Liver (tissue), 8 donors: ENCODE measurements at regions not wholly inside any gene's neighbourhood (a gene's known extent, or its start where the extent isn't known, plus 50 kb on each side); places are given as distances from the start of the nearest gene placed in this dataset.

Experiments used
- DNase-seq: peaks from one replicate; pipeline ENCODE4 v3.0.0-alpha.2; 2017; ENCODE audit warnings: low spot score
- H3K27ac ChIP-seq, 2 donors: one replicate each; pipeline ENCODE4 v1.7.0; 2013; ENCODE audit warnings: inconsistent platforms in 2 of 2, low read length in 2 of 2, control low read depth in 1 of 2, low read depth in 1 of 2, mild to moderate bottlenecking in 1 of 2
- H3K27me3 ChIP-seq, 4 donors: one replicate each; pipeline versions ENCODE4 v1.6.1 to v1.7.0; 2013; ENCODE audit warnings: low read length in 3 of 4, inconsistent platforms in 1 of 4, mild to moderate bottlenecking in 1 of 4, moderate library complexity in 1 of 4; ENCODE audit not compliant: control insufficient read depth in 4 of 4, insufficient read depth in 4 of 4
- H3K36me3 ChIP-seq, 4 donors: one replicate each; pipeline versions ENCODE4 v1.6.1 to v1.7.0; 2013; ENCODE audit warnings: low read length in 3 of 4, mild to moderate bottlenecking in 3 of 4, low read depth in 1 of 4, moderate library complexity in 1 of 4; ENCODE audit not compliant: control insufficient read depth in 4 of 4, insufficient read depth in 3 of 4
- H3K4me1 ChIP-seq, 4 donors: one replicate each; pipeline versions ENCODE4 v1.6.1 to v1.7.0; 2013; ENCODE audit warnings: low read length in 3 of 4, mild to moderate bottlenecking in 3 of 4, moderate library complexity in 1 of 4; ENCODE audit not compliant: control insufficient read depth in 4 of 4, insufficient read depth in 4 of 4
- H3K4me3 ChIP-seq, 3 donors: one replicate each; pipeline versions ENCODE4 v1.6.1 to v1.7.0; 2013; ENCODE audit warnings: low read length in 3 of 3, control low read depth in 1 of 3, low read depth in 1 of 3, mild to moderate bottlenecking in 1 of 3
- H3K9ac ChIP-seq, 2 donors: one replicate each; pipeline ENCODE4 v1.7.0; 2013; ENCODE audit warnings: low read length in 2 of 2, mild to moderate bottlenecking in 2 of 2, moderate library complexity in 2 of 2, control low read depth in 1 of 2, low read depth in 1 of 2
- H3K9me3 ChIP-seq, 4 donors: one replicate each; pipeline versions ENCODE4 v1.6.1 to v1.7.0; 2013; ENCODE audit warnings: low read length in 3 of 4; ENCODE audit not compliant: control insufficient read depth in 4 of 4
- EGR1 ChIP-seq, 2 donors: IDR thresholded peaks; 2 replicates each; pipeline ENCODE4 v1.6.1; 2016 to 2018; ENCODE audit warnings: antibody characterized with exemption in 2 of 2, low read depth in 2 of 2
- FOXA1 ChIP-seq: IDR thresholded peaks from 2 replicates; pipeline ENCODE4 v1.6.1; 2016; ENCODE audit warnings: antibody characterized with exemption
- FOXA2 ChIP-seq: IDR thresholded peaks from 2 replicates; pipeline ENCODE4 v1.6.1; 2016; ENCODE audit warnings: antibody characterized with exemption
- GABPA ChIP-seq, 2 donors: IDR thresholded peaks in 1 of 2; conservative IDR thresholded peaks in 1 of 2; 2 replicates each; pipeline ENCODE4 v1.6.1; 2016; ENCODE audit warnings: antibody characterized with exemption in 2 of 2, mild to moderate bottlenecking in 1 of 2, moderate library complexity in 1 of 2
- HNF4A ChIP-seq, 2 donors: conservative IDR thresholded peaks; 2 replicates each; pipeline ENCODE4 v1.6.1; 2016; ENCODE audit warnings: antibody characterized with exemption in 2 of 2, mild to moderate bottlenecking in 2 of 2
- HNF4G ChIP-seq: IDR thresholded peaks from 2 replicates; pipeline ENCODE4 v1.6.1; 2016; ENCODE audit warnings: antibody characterized with exemption
- JUND ChIP-seq, 2 donors: IDR thresholded peaks; 2 replicates each; pipeline ENCODE4 v1.6.1; 2016; ENCODE audit warnings: antibody characterized with exemption in 2 of 2
- NR2F2 ChIP-seq: IDR thresholded peaks from 2 replicates; pipeline ENCODE4 v1.6.1; 2016; ENCODE audit warnings: antibody characterized with exemption
- RAD21 ChIP-seq, 2 donors: IDR thresholded peaks; 2 replicates each; pipeline ENCODE4 v1.6.1; 2016; ENCODE audit warnings: antibody characterized with exemption in 2 of 2, mild to moderate bottlenecking in 2 of 2
- RXRA ChIP-seq, 2 donors: IDR thresholded peaks; 2 replicates each; pipeline ENCODE4 v1.6.1; 2017 to 2018; ENCODE audit warnings: antibody characterized with exemption in 2 of 2, mild to moderate bottlenecking in 1 of 2
- SP1 ChIP-seq: IDR thresholded peaks from 2 replicates; pipeline ENCODE4 v1.6.1; 2018; ENCODE audit warnings: antibody characterized with exemption, mild to moderate bottlenecking
- TAF1 ChIP-seq: conservative IDR thresholded peaks from 2 replicates; pipeline ENCODE4 v1.6.1; 2016; ENCODE audit warnings: antibody characterized with exemption, mild to moderate bottlenecking
- YY1 ChIP-seq: IDR thresholded peaks from 2 replicates; pipeline ENCODE4 v1.6.1; 2016; ENCODE audit warnings: antibody characterized with exemption, mild to moderate bottlenecking
- WGBS: extraction: QIAGEN DNeasy Blood & Tissue Kit; methylation state at CpG from one replicate; pipeline ENCODE4 v1.1.7; 2013; 5-methylcytosine and 5-hydroxymethylcytosine counted together
- TF ChIP-seq, protein P1 (sequence below): IDR thresholded peaks from 2 replicates; pipeline ENCODE4 v1.6.1; 2016; ENCODE audit warnings: antibody characterized with exemption
- TF ChIP-seq, protein P2 (sequence below): IDR thresholded peaks from 2 replicates; pipeline ENCODE4 v1.6.1; 2016; ENCODE audit warnings: antibody characterized with exemption
- TF ChIP-seq, protein P3 (sequence below): IDR thresholded peaks from 2 replicates; pipeline ENCODE4 v1.6.1; 2016; ENCODE audit warnings: antibody characterized with exemption
- TF ChIP-seq, protein P4 (sequence below): IDR thresholded peaks from 2 replicates; pipeline ENCODE4 v1.6.1; 2016; ENCODE audit warnings: antibody characterized with exemption, mild to moderate bottlenecking
- TF ChIP-seq, protein P5 (sequence below): fragments of 150-350 bp; IDR thresholded peaks from 2 replicates; pipeline ENCODE4 v1.5.1; 2017; ENCODE audit warnings: improper control_type of control experiment, low read depth, low read length; ENCODE audit not compliant: missing input control
- donor health status: healthy.
- donor health status: healthy.
- donor health status: healthy.
- donor health status: healthy.
- donor health status: healthy.

DNA sequence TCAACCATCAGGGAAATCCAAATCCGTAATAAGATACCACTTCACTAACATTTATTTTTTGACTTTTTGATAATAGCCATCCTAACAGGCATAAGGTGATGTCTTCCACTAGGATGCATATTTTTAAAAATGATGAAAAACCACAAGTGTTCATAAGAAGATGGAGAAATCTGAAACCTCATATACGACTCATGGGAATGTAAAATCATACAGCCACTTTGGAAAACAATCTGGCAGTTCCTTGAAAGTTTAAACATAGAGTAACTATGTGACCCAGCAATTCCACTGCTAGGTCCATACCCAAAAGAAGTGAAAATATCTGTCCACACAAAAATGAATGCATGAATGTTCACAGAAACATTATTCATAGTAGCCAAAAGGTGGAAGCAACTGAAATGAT, 431.0 kb downstream of the ENC1 start:
- Histone ChIP-seq H3K4me3 (no peak overlapping the region), H3K27ac (no peak overlapping the region), H3K4me1 (no peaks in the 10 kb centered on the region), H3K36me3 (no peaks in the 10 kb centered on the region), H3K9me3 (no peaks in the 10 kb centered on the region), H3K9ac (no peak overlapping the region), H3K27me3 (no peaks in the 10 kb centered on the region)
- WGBS, result 83% methylated on average over 2 of the region's 2 CpGs
- TF ChIP-seq RAD21 (IDR thresholded peaks at IDR 0.05), result no peak
- no peak for TF ChIP-seq SP1
- no peak for TF ChIP-seq NR2F2
- no peak for TF ChIP-seq EGR1 (IDR thresholded peaks at IDR 0.05; ENCODE audit: low read depth in 2 of 2)
- TF ChIP-seq TAF1, result no peak
- TF ChIP-seq HNF4A (conservative IDR thresholded peaks at IDR 0.05), result no peak
- TF ChIP-seq, protein P1, sequence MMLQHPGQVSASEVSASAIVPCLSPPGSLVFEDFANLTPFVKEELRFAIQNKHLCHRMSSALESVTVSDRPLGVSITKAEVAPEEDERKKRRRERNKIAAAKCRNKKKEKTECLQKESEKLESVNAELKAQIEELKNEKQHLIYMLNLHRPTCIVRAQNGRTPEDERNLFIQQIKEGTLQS, result no peak
- no peak for TF ChIP-seq JUND (IDR thresholded peaks at IDR 0.05)
- TF ChIP-seq, protein P2, sequence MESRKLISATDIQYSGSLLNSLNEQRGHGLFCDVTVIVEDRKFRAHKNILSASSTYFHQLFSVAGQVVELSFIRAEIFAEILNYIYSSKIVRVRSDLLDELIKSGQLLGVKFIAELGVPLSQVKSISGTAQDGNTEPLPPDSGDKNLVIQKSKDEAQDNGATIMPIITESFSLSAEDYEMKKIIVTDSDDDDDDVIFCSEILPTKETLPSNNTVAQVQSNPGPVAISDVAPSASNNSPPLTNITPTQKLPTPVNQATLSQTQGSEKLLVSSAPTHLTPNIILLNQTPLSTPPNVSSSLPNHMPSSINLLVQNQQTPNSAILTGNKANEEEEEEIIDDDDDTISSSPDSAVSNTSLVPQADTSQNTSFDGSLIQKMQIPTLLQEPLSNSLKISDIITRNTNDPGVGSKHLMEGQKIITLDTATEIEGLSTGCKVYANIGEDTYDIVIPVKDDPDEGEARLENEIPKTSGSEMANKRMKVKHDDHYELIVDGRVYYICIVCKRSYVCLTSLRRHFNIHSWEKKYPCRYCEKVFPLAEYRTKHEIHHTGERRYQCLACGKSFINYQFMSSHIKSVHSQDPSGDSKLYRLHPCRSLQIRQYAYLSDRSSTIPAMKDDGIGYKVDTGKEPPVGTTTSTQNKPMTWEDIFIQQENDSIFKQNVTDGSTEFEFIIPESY, result no peak
- no peak for TF ChIP-seq YY1
- TF ChIP-seq FOXA1, result no peak
- TF ChIP-seq FOXA2, result no peak
- no peak for TF ChIP-seq GABPA (IDR thresholded peaks at IDR 0.05 in 1 of 2, conservative IDR thresholded peaks at IDR 0.05 in 1 of 2)
- TF ChIP-seq, protein P3, sequence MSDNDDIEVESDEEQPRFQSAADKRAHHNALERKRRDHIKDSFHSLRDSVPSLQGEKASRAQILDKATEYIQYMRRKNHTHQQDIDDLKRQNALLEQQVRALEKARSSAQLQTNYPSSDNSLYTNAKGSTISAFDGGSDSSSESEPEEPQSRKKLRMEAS, result no peak
- TF ChIP-seq RXRA (IDR thresholded peaks at IDR 0.05), result no peak
- TF ChIP-seq, protein P4, sequence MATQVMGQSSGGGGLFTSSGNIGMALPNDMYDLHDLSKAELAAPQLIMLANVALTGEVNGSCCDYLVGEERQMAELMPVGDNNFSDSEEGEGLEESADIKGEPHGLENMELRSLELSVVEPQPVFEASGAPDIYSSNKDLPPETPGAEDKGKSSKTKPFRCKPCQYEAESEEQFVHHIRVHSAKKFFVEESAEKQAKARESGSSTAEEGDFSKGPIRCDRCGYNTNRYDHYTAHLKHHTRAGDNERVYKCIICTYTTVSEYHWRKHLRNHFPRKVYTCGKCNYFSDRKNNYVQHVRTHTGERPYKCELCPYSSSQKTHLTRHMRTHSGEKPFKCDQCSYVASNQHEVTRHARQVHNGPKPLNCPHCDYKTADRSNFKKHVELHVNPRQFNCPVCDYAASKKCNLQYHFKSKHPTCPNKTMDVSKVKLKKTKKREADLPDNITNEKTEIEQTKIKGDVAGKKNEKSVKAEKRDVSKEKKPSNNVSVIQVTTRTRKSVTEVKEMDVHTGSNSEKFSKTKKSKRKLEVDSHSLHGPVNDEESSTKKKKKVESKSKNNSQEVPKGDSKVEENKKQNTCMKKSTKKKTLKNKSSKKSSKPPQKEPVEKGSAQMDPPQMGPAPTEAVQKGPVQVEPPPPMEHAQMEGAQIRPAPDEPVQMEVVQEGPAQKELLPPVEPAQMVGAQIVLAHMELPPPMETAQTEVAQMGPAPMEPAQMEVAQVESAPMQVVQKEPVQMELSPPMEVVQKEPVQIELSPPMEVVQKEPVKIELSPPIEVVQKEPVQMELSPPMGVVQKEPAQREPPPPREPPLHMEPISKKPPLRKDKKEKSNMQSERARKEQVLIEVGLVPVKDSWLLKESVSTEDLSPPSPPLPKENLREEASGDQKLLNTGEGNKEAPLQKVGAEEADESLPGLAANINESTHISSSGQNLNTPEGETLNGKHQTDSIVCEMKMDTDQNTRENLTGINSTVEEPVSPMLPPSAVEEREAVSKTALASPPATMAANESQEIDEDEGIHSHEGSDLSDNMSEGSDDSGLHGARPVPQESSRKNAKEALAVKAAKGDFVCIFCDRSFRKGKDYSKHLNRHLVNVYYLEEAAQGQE, result no peak
- TF ChIP-seq HNF4G, result no peak
- TF ChIP-seq, protein P5, sequence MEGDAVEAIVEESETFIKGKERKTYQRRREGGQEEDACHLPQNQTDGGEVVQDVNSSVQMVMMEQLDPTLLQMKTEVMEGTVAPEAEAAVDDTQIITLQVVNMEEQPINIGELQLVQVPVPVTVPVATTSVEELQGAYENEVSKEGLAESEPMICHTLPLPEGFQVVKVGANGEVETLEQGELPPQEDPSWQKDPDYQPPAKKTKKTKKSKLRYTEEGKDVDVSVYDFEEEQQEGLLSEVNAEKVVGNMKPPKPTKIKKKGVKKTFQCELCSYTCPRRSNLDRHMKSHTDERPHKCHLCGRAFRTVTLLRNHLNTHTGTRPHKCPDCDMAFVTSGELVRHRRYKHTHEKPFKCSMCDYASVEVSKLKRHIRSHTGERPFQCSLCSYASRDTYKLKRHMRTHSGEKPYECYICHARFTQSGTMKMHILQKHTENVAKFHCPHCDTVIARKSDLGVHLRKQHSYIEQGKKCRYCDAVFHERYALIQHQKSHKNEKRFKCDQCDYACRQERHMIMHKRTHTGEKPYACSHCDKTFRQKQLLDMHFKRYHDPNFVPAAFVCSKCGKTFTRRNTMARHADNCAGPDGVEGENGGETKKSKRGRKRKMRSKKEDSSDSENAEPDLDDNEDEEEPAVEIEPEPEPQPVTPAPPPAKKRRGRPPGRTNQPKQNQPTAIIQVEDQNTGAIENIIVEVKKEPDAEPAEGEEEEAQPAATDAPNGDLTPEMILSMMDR, result no peak
- no peak for DNase-seq
